OCI-LY7 (cell line): ENCODE measurements at regions not wholly inside any gene's neighbourhood (a gene's known extent, or its start where the extent isn't known, plus 50 kb on each side); places are given as distances from the start of the nearest gene placed in this dataset.

Experiments
- BruUV-seq: library from RNA; stranded (reverse); fragments of 400-500 nt; replicated peaks from 2 replicates; lab custom pipeline; 2021; lab: Mats Ljungman, UMichigan
- CTCF ChIA-PET: fragments of 300-600 bp; sonication (Branson Sonifier 250); formaldehyde crosslinking; loops from one replicate; lab custom pipeline; 2022; ENCODE audit warnings: antibody characterized with exemption; ENCODE audit not compliant: unreplicated experiment; lab: Charles Lee
- POLR2A ChIA-PET: fragments of 300-600 bp; sonication (Branson Sonifier 250); formaldehyde crosslinking; loops from one replicate; lab custom pipeline; 2022; ENCODE audit warnings: antibody characterized with exemption; lab: Charles Lee
- DNase-seq: peaks from one replicate; pipeline ENCODE4 v3.0.0-alpha.2; 2015; ENCODE audit warnings: low spot score
- H2AFZ ChIP-seq: fragments of 200-600 bp; sonication (generic), shearing (Covaris generic); 2 replicates; pipeline ENCODE4 v1.6.1; 2014; ENCODE audit warnings: mild to moderate bottlenecking, antibody characterized with exemption, low read length, moderate library complexity
- H3K27ac ChIP-seq: fragments of 200-600 bp; sonication (generic); 2 replicates; pipeline ENCODE4 v1.5.1; 2014; ENCODE audit warnings: mixed run types, low read depth, mild to moderate bottlenecking, moderate library complexity, low read length, inconsistent platforms; ENCODE audit not compliant: poor library complexity, severe bottlenecking
- H3K36me3 ChIP-seq: fragments of 200-600 bp; sonication (generic); 2 replicates; pipeline ENCODE4 v1.6.1; 2014; ENCODE audit warnings: mild to moderate bottlenecking, antibody characterized with exemption, low read length, moderate library complexity, mixed read lengths; ENCODE audit not compliant: insufficient read depth
- H3K4me1 ChIP-seq: fragments of 200-600 bp; sonication (generic); 2 replicates; pipeline ENCODE4 v1.5.1; 2014; ENCODE audit warnings: mild to moderate bottlenecking, low read length; ENCODE audit not compliant: insufficient read depth, poor library complexity, severe bottlenecking
- H3K4me2 ChIP-seq: fragments of 200-600 bp; sonication (generic); 2 replicates; pipeline ENCODE4 v1.6.1; 2014; ENCODE audit warnings: mild to moderate bottlenecking, low read length
- H3K4me3 ChIP-seq: fragments of 200-600 bp; sonication (generic); 2 replicates; pipeline ENCODE4 v1.5.1; 2014; ENCODE audit warnings: mild to moderate bottlenecking, low read depth, low read length; ENCODE audit not compliant: poor library complexity, severe bottlenecking
- H3K79me2 ChIP-seq: fragments of 200-600 bp; sonication (generic); 2 replicates; pipeline ENCODE4 v1.6.1; 2016; ENCODE audit warnings: low read depth, mild to moderate bottlenecking, low read length, moderate library complexity, mixed read lengths; ENCODE audit not compliant: insufficient read depth
- H3K9me2 ChIP-seq: fragments of 200-600 bp; sonication (generic); 2 replicates; pipeline ENCODE4 v1.6.1; 2016; ENCODE audit warnings: mild to moderate bottlenecking, low read length, mixed read lengths; ENCODE audit not compliant: insufficient read depth
- H3K9me3 ChIP-seq: fragments of 200-600 bp; sonication (generic); 2 replicates; pipeline ENCODE4 v1.6.1; 2014; ENCODE audit warnings: mild to moderate bottlenecking, mixed run types, low read length, mixed read lengths
- H4K20me1 ChIP-seq: fragments of 200-600 bp; sonication (generic); 2 replicates; pipeline ENCODE4 v1.6.1; 2014; ENCODE audit warnings: mild to moderate bottlenecking, antibody characterized with exemption, low read length, moderate library complexity, mixed read lengths; ENCODE audit not compliant: insufficient read depth
- EZH2phosphoT487 ChIP-seq: fragments of 200-600 bp; sonication (generic); IDR thresholded peaks from 2 replicates; pipeline ENCODE4 v1.6.1; 2018; ENCODE audit warnings: low read depth, borderline replicate concordance, mild to moderate bottlenecking, mixed run types, antibody characterized with exemption, low read length, moderate library complexity, mixed read lengths
- intact Hi-C: fragments of 100-400 bp; cut with micrococcal nuclease; formaldehyde crosslinking; loops from one replicate; pipeline ENCODE4 v1.10.0; 2022; ENCODE audit not compliant: unreplicated experiment
- TF ChIP-seq, protein P1 (sequence below): fragments of 200-600 bp; sonication (generic); conservative IDR thresholded peaks from 2 replicates; pipeline ENCODE4 v1.5.1; 2014; ENCODE audit warnings: mild to moderate bottlenecking, antibody characterized with exemption, low read length, moderate library complexity, mixed read lengths

DNA sequence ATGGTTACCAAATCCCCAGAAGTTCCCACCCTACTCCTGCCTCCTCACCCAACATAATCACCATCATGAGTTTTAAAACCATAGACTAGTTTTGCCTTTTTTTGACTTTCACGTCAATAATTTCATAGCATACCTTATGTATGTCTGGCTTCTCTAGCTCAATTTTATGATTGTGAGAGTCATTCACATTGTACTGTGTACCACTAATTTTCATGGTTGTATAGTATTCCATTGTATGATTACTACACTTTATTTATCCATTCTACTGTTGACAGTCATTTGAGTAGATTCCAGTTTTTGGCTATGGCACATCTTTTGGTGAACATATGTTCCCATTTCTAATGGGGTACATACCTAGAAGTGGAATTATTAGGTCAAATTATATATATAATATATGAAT, 195.3 kb upstream of the TCF21 start:
- BruUV-seq: no TSS peak
- DNase-seq: no peak
- Histone ChIP-seq H3K9me3 (no peaks in the 10 kb centered on the region), H3K4me3 (no peak overlapping the region), H4K20me1 (no peaks in the 10 kb centered on the region), H2AFZ (no peak overlapping the region), H3K4me2 (no peak overlapping the region), H3K79me2 (no peaks in the 10 kb centered on the region), H3K4me1 (no peaks in the 10 kb centered on the region), H3K9me2 (0 out of 2 replicates have a peak, but pooled peaks cover 6% of the 10 kb centered on the region), H3K27ac (no peak overlapping the region), H3K36me3 (no peaks in the 10 kb centered on the region)
- intact Hi-C loops: no loop called here
- POLR2A ChIA-PET: interaction anchor here (0.6 to 0.7 kb wide), 2 partner anchors 12 to 55 kb away, joined by 3 read pairs; no protein-coding TSS in a partner anchor
- TF ChIP-seq, protein P1, sequence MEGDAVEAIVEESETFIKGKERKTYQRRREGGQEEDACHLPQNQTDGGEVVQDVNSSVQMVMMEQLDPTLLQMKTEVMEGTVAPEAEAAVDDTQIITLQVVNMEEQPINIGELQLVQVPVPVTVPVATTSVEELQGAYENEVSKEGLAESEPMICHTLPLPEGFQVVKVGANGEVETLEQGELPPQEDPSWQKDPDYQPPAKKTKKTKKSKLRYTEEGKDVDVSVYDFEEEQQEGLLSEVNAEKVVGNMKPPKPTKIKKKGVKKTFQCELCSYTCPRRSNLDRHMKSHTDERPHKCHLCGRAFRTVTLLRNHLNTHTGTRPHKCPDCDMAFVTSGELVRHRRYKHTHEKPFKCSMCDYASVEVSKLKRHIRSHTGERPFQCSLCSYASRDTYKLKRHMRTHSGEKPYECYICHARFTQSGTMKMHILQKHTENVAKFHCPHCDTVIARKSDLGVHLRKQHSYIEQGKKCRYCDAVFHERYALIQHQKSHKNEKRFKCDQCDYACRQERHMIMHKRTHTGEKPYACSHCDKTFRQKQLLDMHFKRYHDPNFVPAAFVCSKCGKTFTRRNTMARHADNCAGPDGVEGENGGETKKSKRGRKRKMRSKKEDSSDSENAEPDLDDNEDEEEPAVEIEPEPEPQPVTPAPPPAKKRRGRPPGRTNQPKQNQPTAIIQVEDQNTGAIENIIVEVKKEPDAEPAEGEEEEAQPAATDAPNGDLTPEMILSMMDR: no peak
- no peak for TF ChIP-seq EZH2phosphoT487
- CTCF ChIA-PET: no interaction called here

DNA sequence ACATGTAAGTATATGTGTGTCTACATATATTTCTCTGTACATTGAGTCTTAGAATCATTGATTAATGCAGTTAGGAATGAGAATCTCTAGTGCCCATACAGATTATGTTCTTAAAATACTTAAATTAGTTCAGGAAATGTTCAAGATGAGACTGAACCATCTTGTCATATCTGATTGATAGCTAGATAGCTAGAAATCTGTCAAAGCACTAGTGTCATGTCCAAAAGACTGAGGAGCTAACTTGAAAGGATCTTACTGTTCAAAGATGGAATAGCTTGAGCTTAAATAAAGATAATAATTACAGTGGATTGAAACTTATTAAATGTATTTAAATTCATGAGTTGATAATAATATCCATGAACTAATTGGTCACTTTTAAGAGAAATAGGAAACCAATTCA, 191.7 kb upstream of the TCF21 start:
- no peak overlapping the region for H2AFZ ChIP-seq
- H3K4me3 ChIP-seq: no peak overlapping the region
- H3K4me1 ChIP-seq: no peaks in the 10 kb centered on the region
- intact Hi-C loops: no loop called here
- H3K9me3 ChIP-seq: no peaks in the 10 kb centered on the region
- H3K4me2 ChIP-seq: no peak overlapping the region
- BruUV-seq: no TSS peak
- H3K36me3 ChIP-seq: no peaks in the 10 kb centered on the region
- CTCF ChIA-PET: no interaction called here
- no peak overlapping the region for H3K27ac ChIP-seq
- H3K79me2 ChIP-seq: no peaks in the 10 kb centered on the region
- TF ChIP-seq, protein P1: no peak
- no peak for TF ChIP-seq EZH2phosphoT487
- no peak for DNase-seq
- H3K9me2 ChIP-seq: 0 out of 2 replicates have a peak, but pooled peaks cover 6% of the 10 kb centered on the region
- POLR2A ChIA-PET: interaction anchor here (1.0 kb wide), 1 partner anchor 13 kb away, joined by 4 read pairs; no protein-coding TSS in a partner anchor
- no peaks in the 10 kb centered on the region for H4K20me1 ChIP-seq

DNA sequence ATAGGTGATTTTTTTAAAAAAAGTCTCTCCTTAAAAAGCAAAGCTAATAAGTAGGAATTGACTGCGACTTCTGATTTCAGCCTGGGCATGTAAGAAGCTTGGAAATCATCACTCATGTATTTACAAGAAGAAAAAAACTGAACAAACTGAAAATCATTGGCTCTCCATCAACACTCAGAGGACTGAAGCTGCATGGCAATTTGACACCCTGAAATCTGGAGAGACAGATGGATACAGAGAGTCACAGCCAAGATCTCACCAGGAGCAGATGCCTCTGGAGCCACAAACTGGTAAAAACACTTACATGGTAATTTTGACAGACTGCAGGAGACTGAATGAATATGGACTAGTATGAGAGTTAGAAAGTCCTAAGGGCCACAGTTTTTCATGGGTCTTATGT, 191.2 kb upstream of the TCF21 start:
- Histone ChIP-seq H3K27ac (no peak overlapping the region), H3K79me2 (no peaks in the 10 kb centered on the region), H3K4me1 (no peaks in the 10 kb centered on the region), H3K9me2 (0 out of 2 replicates have a peak, but pooled peaks cover 6% of the 10 kb centered on the region), H4K20me1 (no peaks in the 10 kb centered on the region), H3K9me3 (no peaks in the 10 kb centered on the region), H3K4me3 (no peak overlapping the region), H3K4me2 (no peak overlapping the region), H3K36me3 (no peaks in the 10 kb centered on the region), H2AFZ (no peak overlapping the region)
- BruUV-seq: no TSS peak
- ChIA-PET POLR2A (no interaction called here), CTCF (no interaction called here)
- TF ChIP-seq EZH2phosphoT487: no peak
- TF ChIP-seq, protein P1: no peak
- intact Hi-C loops: no loop called here
- no peak for DNase-seq
